AG09309 (cell line): ENCODE measurements at regions not wholly inside any gene's neighbourhood (a gene's known extent, or its start where the extent isn't known, plus 50 kb on each side); places are given as distances from the start of the nearest gene placed in this dataset.

Experiments used
- DNase-seq: peaks from one replicate; pipeline ENCODE4 v3.0.0-alpha.2; 2010; ENCODE audit warnings: low read depth
- H3K4me3 ChIP-seq: 2 replicates; pipeline ENCODE4 v1.5.1; 2011; ENCODE audit warnings: mild to moderate bottlenecking, low read depth, low read length, moderate library complexity; ENCODE audit not compliant: control insufficient read depth
- TF ChIP-seq, protein P1 (sequence below): IDR thresholded peaks from 2 replicates; pipeline ENCODE4 v1.5.1; 2011; ENCODE audit warnings: mild to moderate bottlenecking, low read depth, low read length, inconsistent platforms; ENCODE audit not compliant: insufficient read depth, control insufficient read depth; ENCODE audit errors: missing control alignments

DNA sequence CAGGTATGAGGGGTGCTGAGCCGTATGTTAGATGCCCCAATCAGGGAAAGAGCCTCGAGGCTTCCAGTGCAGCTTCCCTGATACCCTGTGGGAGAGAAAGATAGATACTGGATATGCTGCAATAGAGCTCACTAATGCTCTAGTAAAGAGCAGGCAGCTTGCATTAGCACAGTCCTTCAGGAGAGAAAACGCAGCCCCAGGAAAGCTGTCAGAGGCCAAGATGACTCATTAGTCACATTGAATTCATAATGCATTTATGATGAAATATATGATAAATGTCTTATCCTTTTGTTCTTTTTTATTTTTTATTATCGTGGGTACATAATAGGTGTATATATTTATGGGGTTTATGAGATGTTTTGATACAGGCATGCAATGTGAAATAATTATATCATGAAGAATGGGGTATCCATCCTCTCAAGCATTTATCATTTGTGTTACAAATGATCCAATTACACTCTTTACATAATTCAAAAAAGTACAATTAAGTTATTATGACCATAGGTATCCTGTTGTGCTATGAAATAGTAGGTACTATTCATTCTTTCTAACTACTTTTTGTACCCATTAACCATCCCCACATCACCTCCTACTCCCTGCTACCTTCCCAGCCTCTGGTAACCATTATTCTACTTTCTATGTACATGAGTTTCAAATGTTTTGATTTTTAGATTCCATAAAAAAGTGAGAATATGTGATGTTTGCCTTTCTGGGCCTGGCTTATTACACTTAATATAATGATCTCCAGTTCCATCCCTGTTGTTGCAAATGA, 94.5 kb upstream of the TOP3B start:
- TF ChIP-seq, protein P1, sequence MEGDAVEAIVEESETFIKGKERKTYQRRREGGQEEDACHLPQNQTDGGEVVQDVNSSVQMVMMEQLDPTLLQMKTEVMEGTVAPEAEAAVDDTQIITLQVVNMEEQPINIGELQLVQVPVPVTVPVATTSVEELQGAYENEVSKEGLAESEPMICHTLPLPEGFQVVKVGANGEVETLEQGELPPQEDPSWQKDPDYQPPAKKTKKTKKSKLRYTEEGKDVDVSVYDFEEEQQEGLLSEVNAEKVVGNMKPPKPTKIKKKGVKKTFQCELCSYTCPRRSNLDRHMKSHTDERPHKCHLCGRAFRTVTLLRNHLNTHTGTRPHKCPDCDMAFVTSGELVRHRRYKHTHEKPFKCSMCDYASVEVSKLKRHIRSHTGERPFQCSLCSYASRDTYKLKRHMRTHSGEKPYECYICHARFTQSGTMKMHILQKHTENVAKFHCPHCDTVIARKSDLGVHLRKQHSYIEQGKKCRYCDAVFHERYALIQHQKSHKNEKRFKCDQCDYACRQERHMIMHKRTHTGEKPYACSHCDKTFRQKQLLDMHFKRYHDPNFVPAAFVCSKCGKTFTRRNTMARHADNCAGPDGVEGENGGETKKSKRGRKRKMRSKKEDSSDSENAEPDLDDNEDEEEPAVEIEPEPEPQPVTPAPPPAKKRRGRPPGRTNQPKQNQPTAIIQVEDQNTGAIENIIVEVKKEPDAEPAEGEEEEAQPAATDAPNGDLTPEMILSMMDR: no peak
- H3K4me3 ChIP-seq: no peak overlapping the region
- DNase-seq: no peak

DNA sequence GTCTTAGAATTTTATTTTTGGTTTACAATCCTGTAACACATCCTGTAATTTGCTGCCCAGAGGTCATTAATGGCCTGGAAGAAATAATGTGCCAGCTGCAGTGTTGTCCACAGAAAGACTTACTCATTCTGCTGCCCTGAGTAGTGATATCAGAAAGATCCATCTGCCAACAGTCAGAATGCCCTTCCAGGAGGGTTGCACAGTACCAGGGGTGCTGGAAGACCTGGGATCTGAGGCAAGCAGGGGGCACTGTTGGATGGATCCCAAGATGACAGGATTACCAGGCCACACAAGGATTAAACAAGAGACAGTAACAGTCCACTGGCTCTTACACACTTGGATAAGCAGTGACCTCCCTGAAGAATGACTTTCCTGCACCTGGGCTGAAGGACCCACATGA, 93.8 kb upstream of the TOP3B start:
- TF ChIP-seq, protein P1: no peak

DNA sequence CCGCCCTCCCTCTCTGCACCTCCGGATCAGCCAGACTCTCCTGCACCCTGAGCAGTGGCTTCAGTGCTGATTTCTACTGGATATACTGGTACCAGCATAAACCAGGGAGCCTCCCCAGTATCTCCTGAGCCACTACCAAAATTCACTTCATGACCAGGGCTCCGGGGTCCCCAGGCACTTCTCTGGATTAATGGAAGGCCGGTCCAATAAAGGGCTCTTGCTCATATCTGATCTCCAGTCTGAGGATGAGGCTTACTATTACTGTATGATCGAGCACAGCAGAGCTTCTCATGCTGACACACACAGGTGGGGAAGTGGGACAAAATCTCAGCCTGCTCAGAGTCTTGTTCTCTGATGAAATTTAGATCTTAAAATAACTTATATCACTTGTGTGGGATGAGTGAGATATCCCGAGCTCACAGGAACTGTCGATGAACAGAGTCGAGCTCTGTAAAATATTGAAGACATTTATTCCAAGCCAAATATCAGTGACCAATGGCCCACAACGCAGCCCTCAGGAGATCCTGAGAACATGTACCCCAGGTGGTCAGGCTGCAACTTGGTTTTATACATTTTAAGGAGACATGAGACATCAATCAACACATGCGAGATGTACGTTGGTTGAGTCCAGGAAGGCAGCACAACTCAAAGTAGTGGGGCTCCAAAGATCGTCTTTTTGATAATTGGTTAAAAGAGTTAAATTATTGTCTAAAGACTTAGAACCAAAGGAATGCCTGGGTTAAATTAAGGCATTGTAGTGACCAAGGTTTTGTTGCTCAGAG, 93.0 kb upstream of the TOP3B start:
- TF ChIP-seq, protein P1: no peak
- H3K4me3 ChIP-seq: no peak overlapping the region

More for the DNA sequence above, 93.8 kb upstream of the TOP3B start:
- H3K4me3 ChIP-seq: no peak overlapping the region
- DNase-seq: no peak

DNA sequence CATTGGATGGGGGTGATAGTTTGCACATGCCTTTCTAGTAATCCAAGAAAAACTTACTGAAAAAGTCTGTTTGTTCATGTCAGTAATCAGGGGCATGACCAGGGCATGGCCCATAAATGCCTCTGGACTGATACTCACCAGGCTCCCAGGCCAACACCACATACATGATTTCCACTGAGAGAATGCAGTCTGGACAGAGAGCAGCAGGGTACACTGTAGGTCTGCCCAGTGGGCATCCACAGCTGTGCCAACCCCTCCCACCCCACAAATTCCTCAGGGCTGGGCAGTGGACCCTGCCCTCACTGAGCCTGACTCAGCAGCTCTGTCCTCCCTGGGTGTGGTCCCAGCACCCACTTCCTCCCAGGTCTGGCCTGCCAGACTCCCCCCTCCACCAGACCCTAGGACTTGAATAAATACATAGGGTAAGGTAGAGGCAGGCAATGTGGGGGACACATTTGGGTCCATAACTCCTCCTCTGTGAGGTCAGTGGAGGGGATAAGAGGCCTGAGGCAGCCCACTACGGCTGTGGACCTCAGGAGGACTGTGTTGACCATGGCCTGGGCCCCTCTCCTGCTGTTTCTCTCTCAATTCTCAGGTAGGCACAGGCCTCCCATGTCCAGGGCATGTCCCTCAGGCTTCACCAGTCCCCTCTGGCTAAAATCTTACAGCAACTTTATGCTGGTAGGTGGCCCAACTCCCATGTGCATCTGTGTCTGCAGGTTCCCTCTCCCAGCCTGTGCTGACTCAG, 92.2 kb upstream of the TOP3B start:
- H3K4me3 ChIP-seq: no peak overlapping the region
- TF ChIP-seq, protein P1: no peak
- no peak for DNase-seq

More for the DNA sequence above, 93.0 kb upstream of the TOP3B start:
- no peak for DNase-seq

DNA sequence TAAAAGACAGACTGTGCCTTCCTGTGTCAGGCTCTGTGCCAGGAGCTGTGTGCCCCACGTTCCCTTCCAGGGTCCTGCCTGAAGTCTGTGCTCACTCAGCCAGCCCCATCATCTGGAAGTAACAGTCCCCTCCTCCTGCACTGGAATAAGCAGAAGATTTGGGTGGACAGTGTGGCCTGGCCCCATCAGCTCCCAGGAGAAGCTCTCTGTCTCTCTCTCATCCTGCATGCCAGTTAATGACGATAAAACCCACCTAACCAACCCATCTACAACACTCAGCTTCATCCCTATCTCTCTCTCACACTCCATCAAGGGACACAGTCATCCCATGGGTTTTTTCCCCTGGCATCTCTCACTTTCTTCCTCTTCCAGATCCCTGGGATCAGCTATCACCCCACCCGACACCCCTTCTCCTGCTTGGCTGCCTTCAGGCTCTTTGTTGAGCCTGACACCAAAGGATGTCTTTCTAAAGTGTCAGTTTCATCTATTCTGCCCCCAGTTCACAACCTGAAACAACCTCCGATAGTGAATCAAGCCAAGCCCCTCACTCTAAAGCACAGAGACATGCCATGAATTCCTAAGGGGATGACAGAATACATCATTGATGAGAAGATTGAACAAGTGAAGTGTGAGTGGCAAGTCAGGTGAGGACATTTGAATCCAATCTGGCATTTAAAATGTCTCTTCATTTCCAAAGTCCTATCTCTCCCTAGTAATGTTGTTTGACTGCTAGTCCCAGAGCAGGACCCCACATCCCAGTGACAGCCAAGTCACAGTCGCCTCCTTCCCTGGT, 91.4 kb upstream of the TOP3B start:
- H3K4me3 ChIP-seq: no peak overlapping the region
- TF ChIP-seq, protein P1: no peak
- no peak for DNase-seq
